AG10803 (cell line): ENCODE measurements at regions not wholly inside any gene's neighbourhood (a gene's known extent, or its start where the extent isn't known, plus 50 kb on each side); places are given as distances from the start of the nearest gene placed in this dataset.
"Not testable (repeated sequence)": the region's sequence is repeated elsewhere in the genome, so short reads cannot be mapped to it uniquely, and the experiment has no call there.

Experiments used
- DNase-seq: peaks from one replicate; pipeline ENCODE4 v3.0.0; 2010; ENCODE audit warnings: low read depth
- H3K4me3 ChIP-seq: 2 replicates; pipeline ENCODE4 v1.5.1; 2011; ENCODE audit warnings: mild to moderate bottlenecking, low read length, control low read depth
- CTCF ChIP-seq: conservative IDR thresholded peaks from 2 replicates; pipeline ENCODE4 v1.5.1; 2011; ENCODE audit warnings: mild to moderate bottlenecking, low read length, control low read depth, inconsistent platforms

GRCh38 chr4:29375716-29376115 lies 1344.5 kb upstream of the PCDH7 start:
- no peak for TF ChIP-seq CTCF
- DNase-seq = no peak
- no peak overlapping the region for H3K4me3 ChIP-seq

- not testable (repeated sequence) for H3K4me3 ChIP-seq, DNase-seq
These were observed 1341.9 kb upstream of the PCDH7 start for GRCh38 chr4:29378237-29378636.

- TF ChIP-seq CTCF = no peak
- no peak for DNase-seq
These were observed 1329.2 kb upstream of the PCDH7 start for GRCh38 chr4:29390921-29391320.

GRCh38 chr4:29405116-29405515 lies 1315.1 kb upstream of the PCDH7 start:
- TF ChIP-seq CTCF = no peak
- no peak for DNase-seq
- H3K4me3 ChIP-seq = no peak overlapping the region

More at GRCh38 chr4:29390921-29391320, 1329.2 kb upstream of the PCDH7 start:
- H3K4me3 ChIP-seq = no peak overlapping the region

GRCh38 chr4:29415771-29416170 lies 1304.4 kb upstream of the PCDH7 start:
- H3K4me3 ChIP-seq = no peak overlapping the region
- TF ChIP-seq CTCF = no peak

GRCh38 chr4:29423836-29424721 lies 1296.1 kb upstream of the PCDH7 start:
- peak; percentile 25 for DNase-seq
- TF ChIP-seq CTCF = no peak

More at GRCh38 chr4:29415771-29416170, 1304.4 kb upstream of the PCDH7 start:
- DNase-seq = no peak

GRCh38 chr4:29453303-29453820 lies 1266.8 kb upstream of the PCDH7 start:
- no peak overlapping the region for H3K4me3 ChIP-seq
- DNase-seq = no peak
- no peak for TF ChIP-seq CTCF

More at GRCh38 chr4:29423836-29424721, 1296.1 kb upstream of the PCDH7 start:
- H3K4me3 ChIP-seq = no peak overlapping the region
